ENCODE measurements at regions not wholly inside any gene's neighbourhood (a gene's known extent, or its start where the extent isn't known, plus 50 kb on each side); places are given as distances from the start of the nearest gene placed in this dataset.

DNA sequence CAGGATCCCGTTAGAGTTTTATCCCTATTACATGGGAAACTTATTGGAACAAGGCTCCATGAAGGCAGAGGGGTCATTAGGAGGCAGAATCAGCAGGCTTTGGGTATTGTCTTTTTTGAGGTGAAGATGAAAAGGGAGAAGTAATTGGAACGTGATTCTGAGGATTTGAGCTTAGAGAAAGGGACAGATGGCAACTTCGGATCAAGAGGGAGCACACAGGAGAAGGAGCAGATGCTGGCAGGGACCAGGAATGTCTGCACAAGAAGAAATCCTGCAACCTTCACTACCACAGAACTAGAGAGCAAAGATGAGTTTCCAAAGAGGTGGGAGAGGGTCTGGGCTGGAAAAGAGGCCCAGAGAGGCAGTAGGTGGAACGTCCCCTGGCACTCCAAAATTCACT is 202.8 kb downstream of the RRAGC start:
- Histone ChIP-seq H3K4me1 (ENCODE audit: control insufficient read depth, extremely low read depth, insufficient read depth, low read length) (no peaks in the 10 kb centered on the region), H2AFZ (ENCODE audit: low read length) (no peak overlapping the region), H3K9ac (ENCODE audit: insufficient read depth, low read length) (no peak overlapping the region), H3K4me3 (replicated peaks in 1 of 4; ENCODE audit: control extremely low read depth in 1 of 4, insufficient read depth in 1 of 4, low read depth in 3 of 4, low read length in 4 of 4) (no peak overlapping the region), H3K27ac (ENCODE audit: insufficient read depth, low read length) (no peak overlapping the region), H4K20me1 (ENCODE audit: control insufficient read depth, extremely low read depth, insufficient read depth, low read length) (no peaks in the 10 kb centered on the region), H3K9me3 (ENCODE audit: control insufficient read depth, insufficient read depth, low read depth, low read length) (no peaks in the 10 kb centered on the region), H3K4me2 (ENCODE audit: extremely low read depth, insufficient read depth, low read length) (no peak overlapping the region), H3K79me2 (ENCODE audit: control insufficient read depth, insufficient read depth, low read length) (no peaks in the 10 kb centered on the region), H3K36me3 (ENCODE audit: control insufficient read depth, insufficient read depth, low read length) (no peaks in the 10 kb centered on the region), H3K27me3 (ENCODE audit: control insufficient read depth, insufficient read depth, low read length) (no peaks in the 10 kb centered on the region)
- DNase-seq (ENCODE audit: low read depth in 2 of 2) = no peak
- TF ChIP-seq EZH2 (IDR thresholded peaks at IDR 0.05; ENCODE audit: low read length, missing control alignments) = no peak

DNA sequence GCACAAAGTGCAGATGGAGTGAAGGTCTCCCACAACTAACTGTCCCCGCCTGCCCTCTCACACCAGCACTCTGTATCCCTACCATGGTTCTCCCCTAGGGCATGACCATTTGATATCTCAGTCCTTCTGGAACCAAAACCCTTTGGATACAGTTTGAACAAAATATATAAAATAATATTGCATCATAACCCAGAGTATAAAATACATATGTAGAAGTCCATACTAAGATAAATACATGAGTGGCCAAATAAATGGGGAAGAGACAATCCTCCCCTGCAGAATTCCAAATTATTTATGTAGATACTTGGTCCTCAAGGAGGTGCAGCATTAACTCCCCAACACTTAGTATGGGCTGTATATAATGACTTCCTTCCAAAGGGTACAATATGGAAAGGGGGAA is 207.4 kb downstream of the RRAGC start:
- no peaks in the 10 kb centered on the region for H3K4me1 ChIP-seq (ENCODE audit: control insufficient read depth, extremely low read depth, insufficient read depth, low read length)
- H3K4me2 ChIP-seq (ENCODE audit: extremely low read depth, insufficient read depth, low read length) = no peak overlapping the region
- no peak overlapping the region for H3K27ac ChIP-seq (ENCODE audit: insufficient read depth, low read length)
- H4K20me1 ChIP-seq (ENCODE audit: control insufficient read depth, extremely low read depth, insufficient read depth, low read length) = no peaks in the 10 kb centered on the region
- no peaks in the 10 kb centered on the region for H3K27me3 ChIP-seq (ENCODE audit: control insufficient read depth, insufficient read depth, low read length)
- DNase-seq (ENCODE audit: low read depth in 2 of 2) = no peak
- H3K4me3 ChIP-seq (replicated peaks in 1 of 4; ENCODE audit: control extremely low read depth in 1 of 4, insufficient read depth in 1 of 4, low read depth in 3 of 4, low read length in 4 of 4) = no peak overlapping the region
- H3K79me2 ChIP-seq (ENCODE audit: control insufficient read depth, insufficient read depth, low read length) = no peaks in the 10 kb centered on the region
- H3K36me3 ChIP-seq (ENCODE audit: control insufficient read depth, insufficient read depth, low read length) = no peaks in the 10 kb centered on the region
- H3K9ac ChIP-seq (ENCODE audit: insufficient read depth, low read length) = no peak overlapping the region
- no peak for TF ChIP-seq EZH2 (IDR thresholded peaks at IDR 0.05; ENCODE audit: low read length, missing control alignments)
- TF ChIP-seq, protein P1, sequence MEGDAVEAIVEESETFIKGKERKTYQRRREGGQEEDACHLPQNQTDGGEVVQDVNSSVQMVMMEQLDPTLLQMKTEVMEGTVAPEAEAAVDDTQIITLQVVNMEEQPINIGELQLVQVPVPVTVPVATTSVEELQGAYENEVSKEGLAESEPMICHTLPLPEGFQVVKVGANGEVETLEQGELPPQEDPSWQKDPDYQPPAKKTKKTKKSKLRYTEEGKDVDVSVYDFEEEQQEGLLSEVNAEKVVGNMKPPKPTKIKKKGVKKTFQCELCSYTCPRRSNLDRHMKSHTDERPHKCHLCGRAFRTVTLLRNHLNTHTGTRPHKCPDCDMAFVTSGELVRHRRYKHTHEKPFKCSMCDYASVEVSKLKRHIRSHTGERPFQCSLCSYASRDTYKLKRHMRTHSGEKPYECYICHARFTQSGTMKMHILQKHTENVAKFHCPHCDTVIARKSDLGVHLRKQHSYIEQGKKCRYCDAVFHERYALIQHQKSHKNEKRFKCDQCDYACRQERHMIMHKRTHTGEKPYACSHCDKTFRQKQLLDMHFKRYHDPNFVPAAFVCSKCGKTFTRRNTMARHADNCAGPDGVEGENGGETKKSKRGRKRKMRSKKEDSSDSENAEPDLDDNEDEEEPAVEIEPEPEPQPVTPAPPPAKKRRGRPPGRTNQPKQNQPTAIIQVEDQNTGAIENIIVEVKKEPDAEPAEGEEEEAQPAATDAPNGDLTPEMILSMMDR (conservative IDR thresholded peaks at IDR 0.05 in 1 of 2, IDR thresholded peaks at IDR 0.05 in 1 of 2; ENCODE audit: low read depth in 1 of 2, low read length in 2 of 2) = no peak
- no peaks in the 10 kb centered on the region for H3K9me3 ChIP-seq (ENCODE audit: control insufficient read depth, insufficient read depth, low read depth, low read length)
- H2AFZ ChIP-seq (ENCODE audit: low read length) = no peak overlapping the region

DNA sequence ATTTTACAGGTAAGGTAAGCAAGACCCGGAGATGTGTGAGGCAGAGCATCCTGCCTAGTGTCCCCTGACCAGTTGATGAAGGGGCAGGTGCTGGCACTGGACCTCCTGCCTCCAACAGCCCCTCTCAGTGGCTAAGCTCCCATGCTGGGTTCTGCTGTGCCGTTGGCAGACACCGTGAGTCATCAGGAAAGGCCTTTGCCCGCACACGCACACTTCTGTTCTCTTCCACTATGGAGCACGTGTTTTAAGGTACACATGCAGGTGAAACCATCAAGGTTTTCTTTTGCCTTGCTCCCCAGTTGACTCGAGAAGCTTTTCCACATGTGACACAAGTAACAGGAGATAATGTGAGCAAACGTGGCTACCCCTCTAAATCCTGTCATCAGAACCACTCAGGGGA is 207.9 kb downstream of the RRAGC start:
- Histone ChIP-seq H3K79me2 (ENCODE audit: control insufficient read depth, insufficient read depth, low read length) (no peaks in the 10 kb centered on the region), H4K20me1 (ENCODE audit: control insufficient read depth, extremely low read depth, insufficient read depth, low read length) (no peaks in the 10 kb centered on the region), H3K4me2 (ENCODE audit: extremely low read depth, insufficient read depth, low read length) (no peak overlapping the region), H3K4me1 (ENCODE audit: control insufficient read depth, extremely low read depth, insufficient read depth, low read length) (no peaks in the 10 kb centered on the region), H3K4me3 (replicated peaks in 1 of 4; ENCODE audit: control extremely low read depth in 1 of 4, insufficient read depth in 1 of 4, low read depth in 3 of 4, low read length in 4 of 4) (no peak overlapping the region), H3K9ac (ENCODE audit: insufficient read depth, low read length) (no peak overlapping the region), H3K27ac (ENCODE audit: insufficient read depth, low read length) (no peak overlapping the region), H3K27me3 (ENCODE audit: control insufficient read depth, insufficient read depth, low read length) (no peaks in the 10 kb centered on the region), H3K9me3 (ENCODE audit: control insufficient read depth, insufficient read depth, low read depth, low read length) (no peaks in the 10 kb centered on the region), H3K36me3 (ENCODE audit: control insufficient read depth, insufficient read depth, low read length) (no peaks in the 10 kb centered on the region), H2AFZ (ENCODE audit: low read length) (no peak overlapping the region)
- TF ChIP-seq, protein P1 (conservative IDR thresholded peaks at IDR 0.05 in 1 of 2, IDR thresholded peaks at IDR 0.05 in 1 of 2; ENCODE audit: low read depth in 1 of 2, low read length in 2 of 2) = no peak
- TF ChIP-seq EZH2 (IDR thresholded peaks at IDR 0.05; ENCODE audit: low read length, missing control alignments) = no peak
- no peak for DNase-seq (ENCODE audit: low read depth in 2 of 2)

Measured in fibroblast of lung (primary cell).